ENCODE measurements at regions not wholly inside any gene's neighbourhood (a gene's known extent, or its start where the extent isn't known, plus 50 kb on each side); places are given as distances from the start of the nearest gene placed in this dataset.
"Not testable (repeated sequence)": the region's sequence is repeated elsewhere in the genome, so short reads cannot be mapped to it uniquely, and the experiment has no call there.

GRCh38 chr3:105982207-105982606 lies 113.4 kb upstream of the CBLB start:
- Histone ChIP-seq H3K27ac (ENCODE audit: poor library complexity, severe bottlenecking) (no peak overlapping the region), H3K4me1 (ENCODE audit: insufficient read depth, poor library complexity, severe bottlenecking) (no peaks in the 10 kb centered on the region), H3K9me3 (ENCODE audit: severe bottlenecking) (peaks cover 6% of the 10 kb centered on the region), H3K36me3 (ENCODE audit: low read depth) (no peaks in the 10 kb centered on the region), H3K4me3 (ENCODE audit: severe bottlenecking) (no peak overlapping the region), H3K27me3 (ENCODE audit: insufficient read depth, poor library complexity, severe bottlenecking) (no peaks in the 10 kb centered on the region)
- ATAC-seq (ENCODE audit: low read depth) (no peak), DNase-seq (ENCODE audit: low spot score) (no peak)
- TF ChIP-seq CTCF (IDR thresholded peaks at IDR 0.05; ENCODE audit: poor library complexity, severe bottlenecking), result no peak

GRCh38 chr3:105984837-105985236 lies 116.0 kb upstream of the CBLB start:
- peaks cover 2% of the 10 kb centered on the region for H3K4me1 ChIP-seq (ENCODE audit: insufficient read depth, poor library complexity, severe bottlenecking)
- no peak overlapping the region for H3K27ac ChIP-seq (ENCODE audit: poor library complexity, severe bottlenecking)
- peaks cover 6% of the 10 kb centered on the region for H3K9me3 ChIP-seq (ENCODE audit: severe bottlenecking)
- ATAC-seq (ENCODE audit: low read depth) (no peak), DNase-seq (ENCODE audit: low spot score) (no peak)
- H3K4me3 ChIP-seq (ENCODE audit: severe bottlenecking), result no peak overlapping the region
- H3K27me3 ChIP-seq (ENCODE audit: insufficient read depth, poor library complexity, severe bottlenecking), result no peaks in the 10 kb centered on the region
- TF ChIP-seq CTCF (IDR thresholded peaks at IDR 0.05; ENCODE audit: poor library complexity, severe bottlenecking), result no peak
- H3K36me3 ChIP-seq (ENCODE audit: low read depth), result no peaks in the 10 kb centered on the region

DNA sequence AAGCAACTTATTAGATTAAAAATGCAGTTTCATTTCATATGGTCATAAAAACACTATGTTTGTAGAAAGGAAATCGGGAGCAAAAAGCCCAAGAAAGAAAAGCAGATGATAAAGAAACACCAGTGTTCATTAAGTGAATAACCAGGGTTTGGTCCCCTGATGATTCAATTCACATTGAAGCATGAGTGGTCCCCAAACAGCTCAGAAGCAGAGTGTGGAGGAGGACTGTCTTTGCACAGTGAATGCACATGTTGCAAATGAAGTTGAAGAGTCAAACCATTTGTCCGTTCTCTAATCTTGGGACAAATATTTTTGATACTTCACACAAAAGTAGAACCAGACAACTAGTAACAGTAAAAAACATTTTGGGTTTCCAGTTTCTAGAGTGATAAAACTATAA lies 117.5 kb upstream of the CBLB start:
- H3K36me3 ChIP-seq (ENCODE audit: low read depth); DNase-seq (ENCODE audit: low spot score); H3K9me3 ChIP-seq (ENCODE audit: severe bottlenecking); H3K27ac ChIP-seq (ENCODE audit: poor library complexity, severe bottlenecking); H3K4me1 ChIP-seq (ENCODE audit: insufficient read depth, poor library complexity, severe bottlenecking); H3K4me3 ChIP-seq (ENCODE audit: severe bottlenecking); ATAC-seq (ENCODE audit: low read depth); H3K27me3 ChIP-seq (ENCODE audit: insufficient read depth, poor library complexity, severe bottlenecking): not testable (repeated sequence)

GRCh38 chr3:105987809-105988208 lies 119.0 kb upstream of the CBLB start:
- peaks cover 6% of the 10 kb centered on the region for H3K9me3 ChIP-seq (ENCODE audit: severe bottlenecking)
- no peak overlapping the region for H3K4me3 ChIP-seq (ENCODE audit: severe bottlenecking)
- ATAC-seq (ENCODE audit: low read depth), result no peak
- DNase-seq (ENCODE audit: low spot score), result no peak
- no peaks in the 10 kb centered on the region for H3K36me3 ChIP-seq (ENCODE audit: low read depth)
- H3K27me3 ChIP-seq (ENCODE audit: insufficient read depth, poor library complexity, severe bottlenecking), result no peaks in the 10 kb centered on the region
- no peak overlapping the region for H3K27ac ChIP-seq (ENCODE audit: poor library complexity, severe bottlenecking)
- TF ChIP-seq CTCF (IDR thresholded peaks at IDR 0.05; ENCODE audit: poor library complexity, severe bottlenecking), result no peak
- H3K4me1 ChIP-seq (ENCODE audit: insufficient read depth, poor library complexity, severe bottlenecking), result peaks cover 2% of the 10 kb centered on the region

DNA sequence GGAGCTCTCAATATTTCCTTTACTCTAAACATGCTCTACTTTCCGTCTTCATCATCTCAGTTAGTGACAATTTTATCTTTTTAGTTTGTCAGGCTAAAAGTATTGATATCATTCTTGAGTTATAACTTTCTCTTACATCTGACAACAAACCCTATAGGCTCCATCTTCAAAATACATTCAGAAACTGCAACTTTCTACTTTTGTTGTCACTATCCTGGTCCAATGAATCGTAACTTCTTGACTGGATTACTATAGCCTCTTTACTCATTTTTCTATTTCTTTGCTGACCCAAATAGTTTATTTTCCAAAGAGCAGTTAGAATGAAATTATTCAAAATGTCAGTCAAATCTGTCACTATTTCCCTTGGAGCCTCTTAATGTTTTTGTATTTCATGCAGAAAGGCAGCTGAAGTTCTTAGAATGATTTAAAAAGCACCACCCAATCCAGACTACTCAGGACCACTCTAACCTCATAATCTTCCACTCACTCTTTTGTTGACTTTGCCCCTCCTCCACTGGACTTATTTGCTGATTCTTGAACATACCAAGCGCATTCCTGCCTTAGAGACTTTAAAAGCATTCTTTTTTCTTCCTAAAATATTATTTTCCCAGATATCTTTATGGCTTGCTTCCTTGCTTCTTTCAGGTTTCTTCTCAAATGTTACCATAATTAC lies 119.9 kb upstream of the CBLB start:
- H3K4me3 ChIP-seq (ENCODE audit: severe bottlenecking), result no peak overlapping the region
- H3K9me3 ChIP-seq (ENCODE audit: severe bottlenecking), result peaks cover 2% of the 10 kb centered on the region
- H3K4me1 ChIP-seq (ENCODE audit: insufficient read depth, poor library complexity, severe bottlenecking), result peaks cover 2% of the 10 kb centered on the region
- no peaks in the 10 kb centered on the region for H3K27me3 ChIP-seq (ENCODE audit: insufficient read depth, poor library complexity, severe bottlenecking)
- no peaks in the 10 kb centered on the region for H3K36me3 ChIP-seq (ENCODE audit: low read depth)
- ATAC-seq (ENCODE audit: low read depth), result no peak
- no peak overlapping the region for H3K27ac ChIP-seq (ENCODE audit: poor library complexity, severe bottlenecking)
- no peak for DNase-seq (ENCODE audit: low spot score)
- TF ChIP-seq CTCF (IDR thresholded peaks at IDR 0.05; ENCODE audit: poor library complexity, severe bottlenecking), result no peak
